Spleen (tissue), 11 donors: ENCODE measurements at regions not wholly inside any gene's neighbourhood (a gene's known extent, or its start where the extent isn't known, plus 50 kb on each side); places are given as distances from the start of the nearest gene placed in this dataset.

ENCODE experiments used
- DNase-seq: peaks from one replicate; pipeline ENCODE4 v3.0.0-alpha.2; 2020
- H3K27ac ChIP-seq, 8 donors: fragments of 200-600 bp; sonication (generic) in 7 of 8; 1 replicate in 4 of 8; 2 replicates in 4 of 8; pipeline versions ENCODE4 v1.5.0 to v1.8.0; 2016 to 2021; ENCODE audit warnings: inconsistent platforms in 4 of 8, mild to moderate bottlenecking in 4 of 8, moderate library complexity in 1 of 8
- H3K27me3 ChIP-seq, 7 donors: fragments of 200-600 bp; sonication (generic) in 6 of 7; replicated peaks in 1 of 7; 1 replicate in 4 of 7; 2 replicates in 3 of 7; pipeline versions ENCODE4 v1.5.0 to v1.8.0; 2016 to 2021; ENCODE audit warnings: inconsistent platforms in 3 of 7, mild to moderate bottlenecking in 1 of 7
- H3K36me3 ChIP-seq, 6 donors: fragments of 200-600 bp; sonication (generic) in 5 of 6; 1 replicate in 4 of 6; 2 replicates in 2 of 6; pipeline versions ENCODE4 v1.5.0 to v1.8.0; 2016 to 2021; ENCODE audit warnings: inconsistent platforms in 2 of 6
- H3K4me1 ChIP-seq, 6 donors: fragments of 200-600 bp; sonication (generic) in 5 of 6; 1 replicate in 3 of 6; 2 replicates in 3 of 6; pipeline versions ENCODE4 v1.5.0 to v1.8.0; 2016 to 2021; ENCODE audit warnings: inconsistent platforms in 3 of 6
- H3K4me3 ChIP-seq, 8 donors: fragments of 200-600 bp; sonication (generic) in 7 of 8; 1 replicate in 4 of 8; 2 replicates in 4 of 8; pipeline versions ENCODE4 v1.5.0 to v1.8.0; 2016 to 2021; ENCODE audit warnings: inconsistent platforms in 4 of 8, mild to moderate bottlenecking in 4 of 8, moderate library complexity in 2 of 8
- H3K9me3 ChIP-seq, 8 donors: fragments of 200-600 bp; sonication (generic) in 7 of 8; 1 replicate in 4 of 8; 2 replicates in 4 of 8; pipeline versions ENCODE4 v1.5.0 to v1.8.0; 2016 to 2021; ENCODE audit warnings: inconsistent platforms in 4 of 8
- CTCF ChIP-seq, 11 experiments: fragments of 200-600 bp in 7 of 11; fragments of 450-650 bp in 4 of 11; sonication (generic) in 4 of 11; IDR thresholded peaks in 8 of 11; conservative IDR thresholded peaks in 3 of 11; 1 replicate in 7 of 11; 2 replicates in 4 of 11; pipeline versions ENCODE4 v1.4.0 to v1.8.0; 2016 to 2021; ENCODE audit warnings: antibody characterized with exemption in 11 of 11, inconsistent platforms in 4 of 11, mild to moderate bottlenecking in 1 of 11
- POLR2A ChIP-seq, 3 donors: fragments of 450-650 bp; IDR thresholded peaks; one replicate each; pipeline ENCODE4 v1.5.1; 2017; ENCODE audit warnings: antibody characterized with exemption in 3 of 3, mild to moderate bottlenecking in 1 of 3
- POLR2AphosphoS5 ChIP-seq, 3 donors: sonication (generic); formaldehyde crosslinking; IDR thresholded peaks; one replicate each; pipeline ENCODE4 v1.5.1; 2017; ENCODE audit warnings: antibody characterized with exemption in 3 of 3
- WGBS, 5 donors: extraction: QIAGEN DNeasy Blood & Tissue Kit in 3 of 5; methylation state at CpG; one replicate each; pipeline versions ENCODE4 v1.1.5 to v1.1.7; 2013 to 2018; 5-methylcytosine and 5-hydroxymethylcytosine counted together
- intact Hi-C: fragments of 100-400 bp; cut with DNase I; formaldehyde crosslinking; loops from one replicate; pipeline ENCODE4 v1.15.0; 2023; ENCODE audit warnings: low total_unique reads
- donor health status: healthy with polysubstance abuse.
- donor health status: DM: no; HTN: no; CAD: no; lungs with moderate emphysema.
- donor health status: DM: no; HTN: no; CAD: no.
- donor health status: Bipolar disorder and iron deficiency.
- donor health status: healthy.
- donor health status: DM: no; HTN: no; CAD: no.
- donor health status: DM: yes; HTN: yes; CAD: no.

GRCh38 chr11:42311514-42311913 lies 852.1 kb upstream of the LRRC4C start:
- H3K27me3 ChIP-seq, result no peaks in the 10 kb centered on the region
- H3K9me3 ChIP-seq, result peaks cover 0 to 5% (median 0%) of the 10 kb centered on the region in 8 donors
- intact Hi-C loops, result no loop called here
- no peak overlapping the region for H3K4me3 ChIP-seq
- WGBS, 5 donors, result 10 to 25% (median 15%) methylated on average over 3 of the region's 3 CpGs
- H3K4me1 ChIP-seq, result no peaks in the 10 kb centered on the region
- no peak overlapping the region for H3K27ac ChIP-seq
- TF ChIP-seq CTCF (IDR thresholded peaks at IDR 0.05 in 8 of 11, conservative IDR thresholded peaks at IDR 0.05 in 3 of 11) (no peak), POLR2A (IDR thresholded peaks at IDR 0.05) (no peak), POLR2AphosphoS5 (IDR thresholded peaks at IDR 0.05) (no peak)
- no peak for DNase-seq
- no peaks in the 10 kb centered on the region for H3K36me3 ChIP-seq

GRCh38 chr11:42311944-42312343 lies 852.5 kb upstream of the LRRC4C start:
- intact Hi-C loops, result no loop called here
- no peaks in the 10 kb centered on the region for H3K4me1 ChIP-seq

GRCh38 chr11:42315267-42315666 lies 855.8 kb upstream of the LRRC4C start:
- Histone ChIP-seq H3K36me3 (no peaks in the 10 kb centered on the region), H3K4me3 (no peak overlapping the region), H3K27ac (no peak overlapping the region), H3K4me1 (no peaks in the 10 kb centered on the region), H3K9me3 (peaks cover 0 to 8% (median 0%) of the 10 kb centered on the region in 8 donors), H3K27me3 (no peaks in the 10 kb centered on the region)
- no peak for DNase-seq
- TF ChIP-seq POLR2A (IDR thresholded peaks at IDR 0.05), result no peak
- TF ChIP-seq POLR2AphosphoS5 (IDR thresholded peaks at IDR 0.05), result no peak
- no peak for TF ChIP-seq CTCF (IDR thresholded peaks at IDR 0.05 in 8 of 11, conservative IDR thresholded peaks at IDR 0.05 in 3 of 11)
- intact Hi-C loops, result no loop called here
- WGBS, 5 donors, result 67 to 76% (median 72%) methylated on average over 1 of the region's 1 CpG

More at GRCh38 chr11:42311944-42312343, 852.5 kb upstream of the LRRC4C start:
- Histone ChIP-seq H3K27ac (no peak overlapping the region), H3K36me3 (no peaks in the 10 kb centered on the region), H3K9me3 (peaks cover 0 to 5% (median 0%) of the 10 kb centered on the region in 8 donors), H3K27me3 (no peaks in the 10 kb centered on the region), H3K4me3 (no peak overlapping the region)
- WGBS, 5 donors, result 48 to 59% (median 52%) methylated on average over 2 of the region's 2 CpGs
- no peak for DNase-seq
- TF ChIP-seq POLR2AphosphoS5 (IDR thresholded peaks at IDR 0.05), result no peak
- TF ChIP-seq CTCF (IDR thresholded peaks at IDR 0.05 in 8 of 11, conservative IDR thresholded peaks at IDR 0.05 in 3 of 11), result no peak
- TF ChIP-seq POLR2A (IDR thresholded peaks at IDR 0.05), result no peak

- DNase-seq, result no peak
- 73 to 96% (median 88%) methylated on average over 1 of the region's 1 CpG for WGBS, 5 donors
- TF ChIP-seq CTCF (IDR thresholded peaks at IDR 0.05 in 8 of 11, conservative IDR thresholded peaks at IDR 0.05 in 3 of 11), result no peak
- TF ChIP-seq POLR2AphosphoS5 (IDR thresholded peaks at IDR 0.05), result no peak
These were observed 856.4 kb upstream of the LRRC4C start for GRCh38 chr11:42315846-42316245.

More at GRCh38 chr11:42315846-42316245, 856.4 kb upstream of the LRRC4C start:
- Histone ChIP-seq H3K4me3 (no peak overlapping the region), H3K9me3 (peaks cover 0 to 8% (median 0%) of the 10 kb centered on the region in 8 donors), H3K27ac (no peak overlapping the region), H3K4me1 (no peaks in the 10 kb centered on the region), H3K36me3 (no peaks in the 10 kb centered on the region), H3K27me3 (no peaks in the 10 kb centered on the region)
- intact Hi-C loops, result no loop called here
